Neutrophil (primary cell): ENCODE measurements at regions not wholly inside any gene's neighbourhood (a gene's known extent, or its start where the extent isn't known, plus 50 kb on each side); places are given as distances from the start of the nearest gene placed in this dataset.

ENCODE experiments used
- H3K27ac ChIP-seq: fragments of 200-600 bp; sonication (generic); 2 replicates; pipeline ENCODE4 v1.5.1; 2016; ENCODE audit warnings: mild to moderate bottlenecking, moderate library complexity
- H3K27me3 ChIP-seq: fragments of 200-600 bp; sonication (generic); 2 replicates; pipeline ENCODE4 v1.6.0; 2016; ENCODE audit warnings: mild to moderate bottlenecking
- H3K36me3 ChIP-seq: fragments of 200-600 bp; sonication (generic); 2 replicates; pipeline ENCODE4 v1.5.1; 2017
- H3K4me1 ChIP-seq, 2 experiments: fragments of 200-600 bp in 1 of 2; sonication (generic) in 1 of 2; 1 replicate in 1 of 2; 2 replicates in 1 of 2; pipeline versions ENCODE4 v1.5.1 to v1.6.1; 2013 to 2016; ENCODE audit warnings: low read depth in 1 of 2, low read length in 1 of 2, mild to moderate bottlenecking in 1 of 2, moderate library complexity in 1 of 2; ENCODE audit not compliant: control insufficient read depth in 1 of 2, insufficient read depth in 1 of 2
- H3K4me3 ChIP-seq, 2 experiments: fragments of 200-600 bp in 1 of 2; sonication (generic) in 1 of 2; 1 replicate in 1 of 2; 2 replicates in 1 of 2; pipeline ENCODE4 v1.5.1; 2013 to 2016; ENCODE audit warnings: low read depth in 1 of 2, low read length in 1 of 2, mild to moderate bottlenecking in 1 of 2, moderate library complexity in 1 of 2
- H3K9me3 ChIP-seq: fragments of 200-600 bp; sonication (generic); 2 replicates; pipeline ENCODE4 v1.5.1; 2016
- CTCF ChIP-seq: fragments of 200-600 bp; sonication (generic); IDR thresholded peaks from 2 replicates; pipeline ENCODE4 v1.5.1; 2016; ENCODE audit warnings: antibody characterized with exemption

- H3K27me3 ChIP-seq, result no peaks in the 10 kb centered on the region
- H3K9me3 ChIP-seq, result no peaks in the 10 kb centered on the region
- H3K4me3 ChIP-seq, result no peak overlapping the region
- no peaks in the 10 kb centered on the region for H3K36me3 ChIP-seq
- H3K27ac ChIP-seq, result no peak overlapping the region
- TF ChIP-seq CTCF, result no peak
- no peaks in the 10 kb centered on the region for H3K4me1 ChIP-seq
Measured at GRCh38 chr2:58620093-58620492, 379.0 kb upstream of the FANCL start.

GRCh38 chr2:58616961-58617360 is 375.8 kb upstream of the FANCL start:
- peaks cover 0 to 3% of the 10 kb centered on the region in 2 experiments for H3K4me1 ChIP-seq
- no peaks in the 10 kb centered on the region for H3K27me3 ChIP-seq
- no peaks in the 10 kb centered on the region for H3K9me3 ChIP-seq
- no peak for TF ChIP-seq CTCF
- no peak overlapping the region for H3K27ac ChIP-seq
- no peak overlapping the region for H3K4me3 ChIP-seq
- no peaks in the 10 kb centered on the region for H3K36me3 ChIP-seq

- H3K27ac ChIP-seq, result no peak overlapping the region
- H3K36me3 ChIP-seq, result no peaks in the 10 kb centered on the region
- peaks cover 0 to 3% of the 10 kb centered on the region in 2 experiments for H3K4me1 ChIP-seq
- H3K27me3 ChIP-seq, result no peaks in the 10 kb centered on the region
- H3K9me3 ChIP-seq, result no peaks in the 10 kb centered on the region
- no peak overlapping the region for H3K4me3 ChIP-seq
- TF ChIP-seq CTCF, result no peak
Measured at GRCh38 chr2:58614219-58614618, 373.1 kb upstream of the FANCL start.

GRCh38 chr2:58612973-58613372 is 371.8 kb upstream of the FANCL start:
- Histone ChIP-seq H3K27me3 (no peaks in the 10 kb centered on the region), H3K9me3 (no peaks in the 10 kb centered on the region), H3K36me3 (no peaks in the 10 kb centered on the region), H3K4me3 (no peak overlapping the region), H3K4me1 (peaks cover 0 to 3% of the 10 kb centered on the region in 2 experiments), H3K27ac (no peak overlapping the region)
- TF ChIP-seq CTCF, result no peak

GRCh38 chr2:58609326-58609725 is 368.2 kb upstream of the FANCL start:
- Histone ChIP-seq H3K36me3 (no peaks in the 10 kb centered on the region), H3K4me3 (no peak overlapping the region)
- no peak for TF ChIP-seq CTCF

GRCh38 chr2:58608146-58608545 is 367.0 kb upstream of the FANCL start:
- Histone ChIP-seq H3K4me3 (no peak overlapping the region), H3K36me3 (no peaks in the 10 kb centered on the region), H3K27ac (no peak overlapping the region), H3K27me3 (no peaks in the 10 kb centered on the region), H3K4me1 (no peaks in the 10 kb centered on the region), H3K9me3 (no peaks in the 10 kb centered on the region)
- no peak for TF ChIP-seq CTCF

More at GRCh38 chr2:58609326-58609725, 368.2 kb upstream of the FANCL start:
- Histone ChIP-seq H3K4me1 (peaks cover 0 to 3% of the 10 kb centered on the region in 2 experiments), H3K9me3 (no peaks in the 10 kb centered on the region), H3K27ac (no peak overlapping the region), H3K27me3 (no peaks in the 10 kb centered on the region)
